Peyer's patch (tissue), 4 donors: ENCODE measurements at regions not wholly inside any gene's neighbourhood (a gene's known extent, or its start where the extent isn't known, plus 50 kb on each side); places are given as distances from the start of the nearest gene placed in this dataset.

ENCODE experiments used
- DNase-seq, 3 donors: peaks; one replicate each; pipeline ENCODE4 v3.0.0-alpha.2; 2017 to 2019
- H3K27ac ChIP-seq, 4 donors: fragments of 200-600 bp; sonication (generic); one replicate each; pipeline ENCODE4 v1.5.1; 2016 to 2019
- H3K27me3 ChIP-seq, 2 donors: fragments of 200-600 bp; sonication (generic); one replicate each; pipeline ENCODE4 v1.5.1; 2019
- H3K36me3 ChIP-seq, 3 donors: fragments of 200-600 bp; sonication (generic); one replicate each; pipeline ENCODE4 v1.5.1; 2016 to 2019
- H3K4me1 ChIP-seq, 4 donors: fragments of 200-600 bp; sonication (generic); one replicate each; pipeline ENCODE4 v1.5.1; 2016 to 2019
- H3K4me3 ChIP-seq, 4 donors: fragments of 200-600 bp; sonication (generic); 1 replicate in 3 of 4; 2 replicates in 1 of 4; pipeline ENCODE4 v1.5.1; 2016 to 2019; ENCODE audit warnings: mild to moderate bottlenecking in 1 of 4
- H3K9me3 ChIP-seq, 4 donors: fragments of 200-600 bp; sonication (generic); one replicate each; pipeline ENCODE4 v1.5.1; 2016 to 2019; ENCODE audit warnings: mild to moderate bottlenecking in 1 of 4
- CTCF ChIP-seq, 6 experiments: fragments of 450-650 bp in 4 of 6; fragments of 200-600 bp in 2 of 6; sonication (generic) in 1 of 6; IDR thresholded peaks; one replicate each; pipeline ENCODE4 v1.5.1; 2017 to 2019; ENCODE audit warnings: antibody characterized with exemption in 6 of 6, mild to moderate bottlenecking in 3 of 6, moderate library complexity in 1 of 6
- POLR2A ChIP-seq, 2 donors: fragments of 450-650 bp; IDR thresholded peaks; one replicate each; pipeline ENCODE4 v1.5.1; 2017; ENCODE audit warnings: antibody characterized with exemption in 2 of 2, mild to moderate bottlenecking in 2 of 2, moderate library complexity in 2 of 2
- small RNA-seq, 2 donors: library from RNA; depleted of rRNA; stranded (forward); fragments of <200 nt; gene quantifications; one replicate each; pipeline ENCODE3, GENCODE V24; 2016

- Histone ChIP-seq H3K9me3 (no peaks in the 10 kb centered on the region), H3K4me3 (no peak overlapping the region), H3K27me3 (no peaks in the 10 kb centered on the region), H3K4me1 (no peaks in the 10 kb centered on the region), H3K36me3 (no peaks in the 10 kb centered on the region), H3K27ac (no peak overlapping the region)
- TF ChIP-seq POLR2A (IDR thresholded peaks at IDR 0.05) (no peak), CTCF (IDR thresholded peaks at IDR 0.05) (no peak)
- DNase-seq = no peak
Observed at GRCh38 chr20:54706581-54706980, 231.2 kb downstream of the DOK5 start.

GRCh38 chr20:54704032-54704635, 228.7 kb downstream of the DOK5 start:
- Histone ChIP-seq H3K4me1 (no peaks in the 10 kb centered on the region), H3K4me3 (no peak overlapping the region), H3K27ac (no peak overlapping the region), H3K27me3 (no peaks in the 10 kb centered on the region), H3K9me3 (no peaks in the 10 kb centered on the region), H3K36me3 (no peaks in the 10 kb centered on the region)
- TF ChIP-seq POLR2A (IDR thresholded peaks at IDR 0.05) (no peak), CTCF (IDR thresholded peaks at IDR 0.05) (no peak)
- DNase-seq = no peak

Small RNA genes lying in the stretch of these regions (small RNA-seq; reads per million reads assigned to genes)
- 0 reads per million in 2 donors for gene RNU4ATAC7P
